H1 (cell line): ENCODE measurements at regions not wholly inside any gene's neighbourhood (a gene's known extent, or its start where the extent isn't known, plus 50 kb on each side); places are given as distances from the start of the nearest gene placed in this dataset.

Experiments
- JUND ChIP-seq: IDR thresholded peaks from 2 replicates; pipeline ENCODE4 v1.6.1; 2011; ENCODE audit warnings: mild to moderate bottlenecking, improper control_type of control experiment, low read length
- RBBP5 ChIP-seq: IDR thresholded peaks from 2 replicates; pipeline ENCODE4 v1.7.1; 2012; ENCODE audit warnings: low read depth, mild to moderate bottlenecking, inconsistent platforms, low read length, moderate library complexity, borderline replicate concordance
- TF ChIP-seq, protein P1 (sequence below): IDR thresholded peaks from 2 replicates; pipeline ENCODE4 v1.6.1; 2012; ENCODE audit warnings: low read length, inconsistent platforms

DNA sequence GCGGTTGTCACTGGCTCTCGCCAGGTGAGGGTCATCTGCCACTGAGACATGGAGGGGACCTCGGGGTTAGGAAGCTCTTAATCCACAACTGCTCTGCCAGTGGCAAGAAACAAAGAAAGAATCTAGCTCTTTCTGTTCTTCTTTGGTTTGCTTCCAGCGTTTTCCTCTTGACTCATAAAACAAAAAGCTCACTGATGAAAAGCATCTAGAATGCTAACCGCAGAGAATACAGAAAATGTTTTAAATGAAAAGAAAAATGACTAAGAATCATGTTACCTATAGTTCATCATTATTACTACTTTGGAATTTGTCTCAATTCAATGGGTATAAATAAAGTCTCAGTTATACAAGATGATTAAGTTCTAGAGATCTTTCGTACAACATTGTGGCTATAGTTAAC, 274.8 kb upstream of the TENM3 start (continued):
- TF ChIP-seq, protein P1, sequence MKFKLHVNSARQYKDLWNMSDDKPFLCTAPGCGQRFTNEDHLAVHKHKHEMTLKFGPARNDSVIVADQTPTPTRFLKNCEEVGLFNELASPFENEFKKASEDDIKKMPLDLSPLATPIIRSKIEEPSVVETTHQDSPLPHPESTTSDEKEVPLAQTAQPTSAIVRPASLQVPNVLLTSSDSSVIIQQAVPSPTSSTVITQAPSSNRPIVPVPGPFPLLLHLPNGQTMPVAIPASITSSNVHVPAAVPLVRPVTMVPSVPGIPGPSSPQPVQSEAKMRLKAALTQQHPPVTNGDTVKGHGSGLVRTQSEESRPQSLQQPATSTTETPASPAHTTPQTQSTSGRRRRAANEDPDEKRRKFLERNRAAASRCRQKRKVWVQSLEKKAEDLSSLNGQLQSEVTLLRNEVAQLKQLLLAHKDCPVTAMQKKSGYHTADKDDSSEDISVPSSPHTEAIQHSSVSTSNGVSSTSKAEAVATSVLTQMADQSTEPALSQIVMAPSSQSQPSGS, result no peak
- TF ChIP-seq JUND (no peak), RBBP5 (no peak)
- TF ChIP-seq, all 59 proteins: peak for 0
